Progenitor cell of endocrine pancreas (in vitro differentiated cells): ENCODE measurements at regions not wholly inside any gene's neighbourhood (a gene's known extent, or its start where the extent isn't known, plus 50 kb on each side); places are given as distances from the start of the nearest gene placed in this dataset.

Source experiments
- DNase-seq: peaks from one replicate; pipeline ENCODE4 v3.0.0; 2021; ENCODE audit warnings: low spot score; ENCODE audit not compliant: unreplicated experiment
- H3K27ac Mint-ChIP-seq: 2 replicates; pipeline ENCODE4 v1.8.0; 2021; ENCODE audit warnings: mild to moderate bottlenecking, moderate library complexity, mixed read lengths
- H3K27me3 Mint-ChIP-seq: 2 replicates; pipeline ENCODE4 v1.8.0; 2021; ENCODE audit warnings: mixed read lengths
- H3K36me3 Mint-ChIP-seq: 2 replicates; pipeline ENCODE4 v1.8.0; 2022; ENCODE audit warnings: mixed read lengths; ENCODE audit not compliant: insufficient read depth
- H3K4me1 Mint-ChIP-seq: 2 replicates; pipeline ENCODE4 v1.8.0; 2021; ENCODE audit warnings: low read depth, mixed read lengths
- H3K4me3 Mint-ChIP-seq: 2 replicates; pipeline ENCODE4 v1.8.0; 2021; ENCODE audit warnings: low read depth, mild to moderate bottlenecking, moderate library complexity, mixed read lengths
- H3K9me3 Mint-ChIP-seq: 2 replicates; pipeline ENCODE4 v1.8.0; 2021; ENCODE audit warnings: low read depth, mixed read lengths
- CTCF ChIP-seq: fragments of 200-600 bp; sonication (generic); IDR thresholded peaks from one replicate; pipeline ENCODE4 v1.5.0; 2021; ENCODE audit warnings: antibody characterized with exemption, mild to moderate bottlenecking; ENCODE audit not compliant: unreplicated experiment

DNA sequence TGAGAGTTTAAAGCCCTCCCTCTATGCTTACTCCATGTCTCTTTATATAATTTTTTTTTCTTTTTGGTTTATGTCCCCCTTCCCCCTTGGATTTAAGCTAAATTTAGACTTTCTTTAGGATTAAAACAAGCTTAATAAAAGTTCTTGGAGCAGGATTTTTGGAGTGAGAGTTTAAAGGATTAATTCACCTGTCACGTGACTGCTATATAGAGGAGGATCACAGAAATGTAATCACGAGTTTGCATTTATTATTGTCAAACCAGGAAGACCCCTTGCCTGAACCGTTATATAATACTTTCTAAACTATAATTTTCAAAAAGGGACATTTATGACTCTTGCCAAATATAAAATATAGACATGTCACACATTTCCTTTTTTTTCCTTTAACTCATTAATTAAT, 78.1 kb upstream of the IMMP2L start:
- peaks cover 8% of the 10 kb centered on the region for H3K9me3 Mint-ChIP-seq
- no peak for TF ChIP-seq CTCF
- no peak overlapping the region for H3K27ac Mint-ChIP-seq
- no peak for DNase-seq
- no peaks in the 10 kb centered on the region for H3K36me3 Mint-ChIP-seq
- H3K4me3 Mint-ChIP-seq: no peak overlapping the region
- peaks cover 8% of the 10 kb centered on the region for H3K27me3 Mint-ChIP-seq
- H3K4me1 Mint-ChIP-seq: no peaks in the 10 kb centered on the region

- H3K27ac Mint-ChIP-seq: no peak overlapping the region
Observed at GRCh38 chr7:111639934-111640333, 77.6 kb upstream of the IMMP2L start.

GRCh38 chr7:111638078-111638477, 75.8 kb upstream of the IMMP2L start:
- Mint-ChIP-seq H3K4me1 (no peaks in the 10 kb centered on the region), H3K9me3 (no peaks in the 10 kb centered on the region), H3K36me3 (no peaks in the 10 kb centered on the region), H3K4me3 (no peak overlapping the region), H3K27ac (peak overlapping the region; percentile 1), H3K27me3 (peaks cover 13% of the 10 kb centered on the region)
- no peak for DNase-seq
- no peak for TF ChIP-seq CTCF

More at GRCh38 chr7:111639934-111640333, 77.6 kb upstream of the IMMP2L start:
- no peaks in the 10 kb centered on the region for H3K4me1 Mint-ChIP-seq
- H3K36me3 Mint-ChIP-seq: no peaks in the 10 kb centered on the region
- peaks cover 8% of the 10 kb centered on the region for H3K27me3 Mint-ChIP-seq
- peaks cover 3% of the 10 kb centered on the region for H3K9me3 Mint-ChIP-seq
- TF ChIP-seq CTCF: no peak
- no peak overlapping the region for H3K4me3 Mint-ChIP-seq
- no peak for DNase-seq

- DNase-seq: no peak
- TF ChIP-seq CTCF: no peak
- H3K27ac Mint-ChIP-seq: no peak overlapping the region
- H3K27me3 Mint-ChIP-seq: peaks cover 13% of the 10 kb centered on the region
- H3K9me3 Mint-ChIP-seq: peaks cover 20% of the 10 kb centered on the region
- no peak overlapping the region for H3K4me3 Mint-ChIP-seq
- H3K36me3 Mint-ChIP-seq: no peaks in the 10 kb centered on the region
- no peaks in the 10 kb centered on the region for H3K4me1 Mint-ChIP-seq
Observed at GRCh38 chr7:111633878-111634277, 71.6 kb upstream of the IMMP2L start.

- no peak for DNase-seq
- Mint-ChIP-seq H3K4me3 (no peak overlapping the region), H3K36me3 (no peaks in the 10 kb centered on the region), H3K4me1 (no peaks in the 10 kb centered on the region), H3K27me3 (peaks cover 11% of the 10 kb centered on the region), H3K9me3 (peaks cover 27% of the 10 kb centered on the region), H3K27ac (no peak overlapping the region)
- no peak for TF ChIP-seq CTCF
Observed at GRCh38 chr7:111630862-111631261, 68.6 kb upstream of the IMMP2L start.
